ENCODE measurements at regions not wholly inside any gene's neighbourhood (a gene's known extent, or its start where the extent isn't known, plus 50 kb on each side); places are given as distances from the start of the nearest gene placed in this dataset.

DNA sequence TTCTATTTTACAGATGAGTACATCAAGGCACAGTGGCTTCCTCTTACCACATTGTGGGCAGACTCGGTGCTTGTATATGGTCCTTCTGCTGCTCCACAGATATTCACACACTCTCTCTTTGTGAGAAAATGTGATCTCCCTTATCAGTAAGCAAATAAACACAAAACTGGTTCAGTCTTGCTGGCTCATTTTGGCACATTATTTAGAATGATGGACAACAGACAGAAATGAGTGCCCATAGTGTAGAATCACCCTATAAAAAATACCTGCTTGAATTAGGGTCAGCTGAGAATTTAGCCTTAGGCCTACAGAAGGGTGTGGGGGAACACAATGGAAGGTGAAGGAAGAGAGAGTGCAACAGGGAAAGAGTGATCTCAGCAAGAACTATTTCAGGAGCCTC is 423.1 kb downstream of the HLX start:
- no peak for DNase-seq (ENCODE audit: low read depth in 2 of 2)

DNA sequence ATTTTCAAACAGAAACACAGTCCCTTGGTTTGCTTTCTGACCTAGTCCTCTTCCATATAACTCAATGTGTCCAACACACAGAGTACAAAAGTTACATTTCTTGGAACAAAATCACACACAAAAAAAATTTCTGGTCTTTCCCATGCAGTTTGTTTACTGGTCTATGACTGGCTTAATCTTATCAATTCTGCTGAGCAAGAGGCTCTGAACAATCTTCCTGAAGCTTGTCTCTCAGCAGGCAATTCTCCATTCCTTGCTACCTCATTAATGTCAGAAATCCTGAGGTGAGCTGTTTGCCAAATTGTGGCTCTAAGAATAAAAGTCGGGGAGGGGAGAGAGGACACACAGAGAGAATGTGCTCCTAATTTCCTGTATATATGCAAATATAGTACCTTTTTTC is 423.6 kb downstream of the HLX start:
- no peak for DNase-seq (ENCODE audit: low read depth in 2 of 2)

DNA sequence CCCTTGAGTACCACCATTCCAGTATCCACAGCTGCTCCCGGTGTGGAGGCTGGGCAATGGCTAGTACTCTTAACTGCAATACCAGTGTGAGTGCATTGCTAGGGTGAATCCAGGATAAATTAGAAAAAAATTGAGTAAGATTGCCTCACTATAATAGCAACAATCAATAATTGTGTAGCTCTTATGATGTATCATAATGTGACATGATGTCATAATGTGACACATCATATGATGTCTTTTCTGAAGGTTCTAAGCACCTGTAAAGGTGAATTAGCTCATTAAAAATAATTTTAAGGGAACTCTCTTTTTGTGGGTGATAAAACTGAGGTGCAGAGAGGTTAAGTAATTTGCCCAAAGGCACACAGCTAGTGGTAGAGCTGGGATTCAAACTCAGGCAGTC is 424.4 kb downstream of the HLX start:
- DNase-seq (ENCODE audit: low read depth in 2 of 2), result no peak

DNA sequence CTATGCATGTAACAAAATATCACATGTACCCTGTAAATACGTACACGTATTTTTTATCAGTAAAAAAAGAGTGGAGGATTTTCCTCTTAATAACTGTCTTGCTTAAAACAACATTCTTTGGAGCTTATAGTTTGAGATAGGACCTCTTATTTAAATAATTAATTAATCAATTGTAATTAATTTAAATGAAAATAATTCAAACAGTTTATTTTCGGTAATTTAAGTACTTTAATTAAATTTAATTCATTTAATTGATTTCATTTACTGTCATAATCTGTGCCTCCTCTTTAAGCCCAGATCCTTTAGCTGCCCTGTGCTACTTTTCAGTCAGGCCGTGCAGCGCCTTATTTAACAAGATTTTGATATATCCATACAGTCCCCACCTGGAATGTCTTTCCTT is 427.0 kb downstream of the HLX start:
- DNase-seq (ENCODE audit: low read depth in 2 of 2), result no peak

DNA sequence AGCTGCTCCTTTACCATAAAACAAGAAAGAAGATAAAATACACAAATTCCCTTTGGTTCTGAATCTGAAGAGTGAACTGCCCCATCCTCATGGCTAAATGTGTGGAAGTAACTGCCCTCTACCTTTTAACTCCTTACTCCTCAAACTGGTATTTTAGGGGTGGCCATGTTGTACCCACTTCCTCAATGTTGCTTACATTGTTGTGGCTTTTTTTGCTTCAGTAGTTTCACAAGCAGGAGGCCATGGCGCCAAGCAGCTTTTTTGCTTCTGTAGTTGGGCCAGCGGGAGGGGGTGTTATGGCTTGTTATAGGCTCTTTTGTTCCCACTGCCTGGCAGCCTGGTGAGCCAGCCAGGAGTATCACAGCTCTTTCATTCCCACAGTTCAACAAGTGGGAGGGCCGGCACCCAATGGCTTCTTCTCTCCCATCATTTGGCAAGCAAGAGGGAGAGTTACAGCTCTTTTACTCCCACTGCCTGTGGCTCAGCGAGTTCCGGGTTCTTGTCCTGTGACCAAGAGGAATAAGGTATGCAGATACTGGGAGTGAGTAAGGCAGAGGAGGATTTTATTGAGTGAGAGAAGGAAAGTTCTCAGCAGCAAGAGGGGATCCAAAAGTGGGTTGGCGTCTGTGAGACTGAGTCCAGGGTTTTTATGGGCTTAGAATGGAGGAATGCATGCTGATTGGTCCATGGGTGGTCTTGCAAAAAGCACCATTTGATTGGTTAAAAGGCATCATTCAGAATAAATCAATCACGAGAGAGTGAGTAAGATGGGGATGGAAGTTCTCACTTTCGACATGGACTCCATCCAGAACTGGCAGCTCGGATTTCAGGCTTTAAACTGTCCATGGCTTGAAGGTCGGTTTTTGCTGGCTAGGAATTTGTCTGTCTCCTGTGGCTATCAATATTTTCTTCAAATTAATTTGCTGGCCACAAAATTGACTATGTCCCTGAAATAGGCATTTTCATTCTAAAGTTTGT is 429.6 kb downstream of the HLX start:
- DNase-seq (ENCODE audit: low read depth in 2 of 2), result no peak

DNA sequence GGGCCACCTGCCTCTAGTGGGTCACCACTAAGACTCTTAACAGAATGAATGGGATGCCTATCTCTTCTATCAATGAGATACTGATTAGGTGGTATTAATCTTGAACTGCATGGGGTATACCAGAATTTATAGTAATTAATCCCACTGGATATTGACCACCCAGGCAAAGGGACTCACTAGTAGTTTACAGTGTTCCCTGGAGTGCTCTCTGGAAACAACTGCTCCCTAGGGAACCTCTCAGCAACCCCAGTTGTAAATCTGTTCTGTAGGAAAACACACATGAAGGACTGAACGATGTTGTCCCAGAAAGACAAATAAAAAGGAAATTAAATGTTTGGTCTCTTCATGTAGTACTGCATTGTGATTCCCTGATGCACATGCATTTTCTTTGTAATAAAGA is 430.5 kb downstream of the HLX start:
- DNase-seq (ENCODE audit: low read depth in 2 of 2), result no peak

DNA sequence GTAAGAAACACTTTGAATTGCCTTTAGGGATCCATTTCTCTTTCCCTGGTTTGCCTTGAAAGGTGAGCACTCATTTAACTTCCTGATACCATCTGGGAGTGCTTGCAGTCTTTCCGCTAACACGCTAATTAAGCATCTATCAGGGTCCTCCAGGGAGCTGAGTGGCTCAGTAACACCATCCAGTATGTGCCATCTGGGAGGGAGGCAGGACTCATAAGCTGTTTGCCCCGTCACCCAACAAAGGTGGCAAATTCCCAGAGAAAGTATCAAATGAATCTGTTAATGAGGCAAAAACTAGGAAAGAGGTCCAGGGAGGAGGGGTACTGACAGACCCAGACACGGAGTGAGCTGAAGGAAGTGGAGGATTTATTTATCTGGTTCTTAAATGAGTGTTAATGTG is 430.9 kb downstream of the HLX start:
- no peak for DNase-seq (ENCODE audit: low read depth in 2 of 2)

DNA sequence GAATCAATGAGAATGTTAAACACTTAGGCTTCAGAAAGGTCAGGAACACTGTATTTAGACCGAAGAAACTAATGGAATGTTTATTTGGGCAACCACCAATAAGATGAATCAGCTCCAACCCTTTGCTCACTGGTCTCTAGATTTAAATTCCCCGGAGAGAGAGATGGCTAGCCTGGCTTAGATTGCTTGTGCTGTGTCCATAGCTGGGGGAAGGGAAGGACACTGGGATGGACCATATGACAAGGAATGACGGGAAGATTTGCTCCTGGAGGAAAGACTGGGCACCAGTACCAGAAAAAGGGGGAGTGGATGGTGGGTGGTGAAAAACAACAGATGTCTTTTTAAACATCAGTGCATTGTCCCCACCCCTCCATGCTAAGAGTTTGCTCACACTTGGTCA is 426.6 kb downstream of the DUSP10 start:
- DNase-seq (ENCODE audit: low read depth in 2 of 2), result no peak

DNA sequence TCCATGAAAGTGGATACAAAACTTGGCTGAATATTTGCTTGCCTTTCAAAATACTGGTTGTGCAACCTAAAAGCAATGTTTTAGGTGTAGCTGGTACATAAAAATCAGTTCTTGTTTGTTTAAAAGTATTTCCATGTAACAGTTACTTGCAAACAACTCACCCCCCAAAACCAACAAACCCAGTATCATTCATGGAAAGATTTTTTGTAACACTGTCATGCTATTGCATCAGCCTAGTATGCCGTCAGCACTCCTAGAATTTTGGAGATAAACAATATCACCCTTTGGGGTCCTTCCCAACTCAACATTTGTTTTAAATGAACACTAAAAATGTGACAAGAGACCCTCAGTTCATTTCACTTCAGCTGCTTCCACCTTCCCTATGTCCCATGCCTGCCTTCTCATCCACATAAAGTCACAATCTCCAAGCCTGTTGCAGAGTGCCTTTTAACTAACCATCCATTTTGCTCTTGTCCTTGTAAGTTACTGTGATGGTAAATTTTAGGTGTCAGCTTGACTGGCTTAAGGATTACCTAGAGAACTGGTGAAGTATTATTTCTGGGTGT is 425.3 kb downstream of the DUSP10 start:
- DNase-seq (ENCODE audit: low read depth in 2 of 2), result no peak

DNA sequence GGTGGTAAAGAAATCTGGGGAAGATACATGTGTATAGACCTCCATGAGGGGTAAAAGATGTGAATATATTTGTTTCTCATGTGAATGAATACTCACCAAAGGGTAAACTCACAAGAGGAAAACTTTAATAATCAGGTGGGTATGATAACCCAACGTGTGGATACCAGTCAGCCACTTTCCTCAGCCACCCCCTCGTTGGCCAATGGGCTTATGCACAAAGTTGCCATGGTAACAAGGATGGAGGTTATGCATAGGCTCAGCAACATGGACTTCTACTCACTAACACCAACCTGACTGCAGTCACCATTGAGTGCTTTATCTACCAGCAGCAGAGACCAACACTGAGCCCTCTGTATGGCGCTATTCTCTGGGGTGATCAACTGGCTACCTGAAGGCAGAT is 424.4 kb downstream of the DUSP10 start:
- no peak for DNase-seq (ENCODE audit: low read depth in 2 of 2)

DNA sequence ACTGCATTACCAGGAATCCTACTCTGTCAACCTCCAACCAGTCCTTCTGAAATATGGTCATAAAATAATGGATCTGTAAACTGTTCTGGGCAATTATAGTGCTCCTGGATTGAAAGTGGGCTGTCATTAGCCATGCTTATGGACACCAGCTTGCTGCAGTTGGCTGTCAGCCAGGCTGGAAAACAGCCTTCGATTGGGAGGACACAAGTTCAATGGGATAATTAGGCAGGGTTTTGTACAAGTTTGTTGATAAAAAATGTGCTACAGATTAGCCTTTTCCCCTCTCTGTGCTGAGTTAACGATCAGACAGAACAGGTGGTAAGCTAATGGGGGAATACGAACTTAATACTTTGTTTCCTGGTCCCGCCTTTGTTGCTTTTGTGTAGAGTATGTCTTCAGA is 413.9 kb downstream of the DUSP10 start:
- no peak for DNase-seq (ENCODE audit: low read depth in 2 of 2)

DNA sequence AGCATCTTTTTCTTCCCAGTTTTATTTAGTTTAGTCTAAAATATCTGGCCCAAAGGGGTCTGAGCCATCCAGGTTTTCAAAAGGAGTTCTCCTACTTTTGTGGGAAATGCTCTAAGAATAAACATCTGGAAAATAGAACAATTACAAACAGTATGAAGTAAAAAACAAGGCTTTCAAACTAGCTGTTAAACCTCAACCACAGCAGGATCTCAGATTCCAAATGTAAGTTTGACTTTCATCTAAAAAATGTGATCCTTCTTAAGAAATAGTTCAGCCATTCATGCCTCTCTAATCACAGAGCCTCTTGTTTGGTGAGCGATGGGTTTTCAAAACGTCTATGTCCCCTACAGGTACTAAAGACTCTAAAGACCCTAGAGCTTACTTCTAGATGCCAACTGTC is 413.5 kb downstream of the DUSP10 start:
- DNase-seq (ENCODE audit: low read depth in 2 of 2), result no peak

DNA sequence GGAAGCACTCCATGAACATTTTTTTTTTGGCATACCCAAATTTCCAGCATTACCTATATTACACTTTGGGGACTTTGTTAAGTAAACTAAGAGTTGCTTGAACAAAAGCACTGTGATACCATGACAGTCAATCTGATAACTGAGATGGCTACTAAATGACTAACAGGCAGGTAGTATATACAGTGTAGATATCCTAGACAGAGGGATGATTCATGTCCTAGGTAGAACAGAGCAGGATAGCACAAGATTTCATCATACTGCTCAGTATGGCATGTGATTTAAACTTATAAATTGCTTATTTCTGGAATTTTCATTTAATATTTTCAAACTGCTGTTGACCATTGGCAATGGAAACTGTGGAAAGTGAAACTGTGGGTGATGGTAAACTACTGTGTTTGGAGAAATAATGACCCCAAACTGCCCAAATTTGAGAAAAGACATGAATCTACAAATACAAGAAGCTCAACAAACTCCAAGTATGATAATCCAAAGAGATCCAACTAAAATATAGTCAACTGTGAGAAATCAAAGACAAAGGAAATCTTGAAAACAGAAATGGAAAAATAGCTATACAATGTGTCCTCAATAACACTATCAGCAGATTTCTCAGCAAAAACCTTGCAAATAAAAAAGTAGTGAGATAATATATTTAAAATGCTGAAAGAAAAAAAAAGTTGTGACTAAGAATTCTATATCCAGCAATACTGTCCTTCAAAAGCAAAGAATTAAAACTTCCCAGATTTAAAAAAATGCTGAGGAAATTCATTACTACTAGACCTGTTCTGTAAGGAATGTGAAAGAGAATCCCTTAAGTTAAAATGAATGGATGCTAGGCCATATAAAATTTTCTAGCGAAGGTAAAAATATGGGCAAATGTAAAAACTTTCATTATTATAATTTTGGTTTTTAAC is 410.4 kb downstream of the DUSP10 start:
- no peak for DNase-seq (ENCODE audit: low read depth in 2 of 2)

DNA sequence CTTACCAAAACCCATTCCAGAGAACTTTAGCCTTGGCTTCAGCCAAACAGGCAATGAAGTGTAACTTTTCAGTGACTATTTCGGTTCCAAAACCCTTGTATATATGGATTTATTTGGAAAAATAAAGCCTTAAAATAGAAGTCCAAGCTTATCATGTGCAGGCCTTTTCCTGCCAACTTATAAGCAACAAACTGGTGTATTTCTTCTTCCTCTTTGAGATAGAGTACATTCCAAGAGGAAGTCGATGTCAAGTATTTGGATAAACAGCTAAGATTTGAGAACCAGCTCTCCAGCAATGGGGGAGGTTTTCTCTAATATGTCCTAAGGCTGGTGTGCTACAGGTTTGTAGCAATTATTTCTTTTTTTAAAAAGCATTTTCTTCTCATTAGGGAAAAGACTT is 407.8 kb downstream of the DUSP10 start:
- DNase-seq (ENCODE audit: low read depth in 2 of 2), result no peak

DNA sequence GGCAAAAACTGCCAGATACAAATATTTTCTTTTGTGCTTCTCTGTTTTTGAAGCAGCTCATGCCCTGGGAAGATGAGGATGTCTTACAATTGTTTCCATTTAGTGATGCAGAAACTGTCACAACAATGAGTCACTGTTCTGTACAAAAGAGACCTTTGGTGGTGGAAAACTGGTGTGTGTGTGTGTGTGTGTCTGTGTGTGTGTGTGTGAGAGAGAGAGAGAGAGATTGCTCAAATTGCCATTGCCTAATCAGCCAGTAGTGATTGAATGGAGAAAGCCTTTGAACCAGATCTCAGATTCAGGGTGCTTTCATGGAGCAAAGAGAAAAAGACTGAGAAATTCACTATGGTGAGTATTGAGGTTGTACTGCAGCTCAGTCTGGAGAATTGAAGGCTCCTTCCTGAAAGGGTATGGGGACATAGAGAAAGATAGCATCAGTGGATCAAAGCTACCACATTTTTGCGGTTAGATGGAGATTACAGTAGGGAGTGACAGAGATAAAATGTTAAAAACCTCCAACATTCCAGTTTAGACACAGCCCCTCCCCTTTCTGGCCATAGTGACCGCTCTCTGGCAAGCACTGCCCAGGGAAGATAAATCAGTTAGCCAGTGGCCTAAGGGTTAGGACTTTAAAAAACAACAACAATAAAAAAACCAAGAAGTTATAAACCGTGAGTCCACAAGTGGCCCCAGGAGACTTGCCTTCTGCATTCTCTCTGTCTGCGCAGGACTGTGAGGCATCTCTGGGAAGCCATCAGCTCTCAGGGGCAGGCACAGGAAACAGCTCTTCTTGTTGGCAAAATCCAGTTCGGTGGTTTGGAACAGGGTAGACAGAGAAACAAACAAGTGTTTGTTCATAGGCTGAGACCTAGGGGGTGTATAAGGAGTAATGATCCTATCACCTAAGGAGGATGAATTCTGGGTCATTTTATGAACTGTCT is 406.5 kb downstream of the DUSP10 start:
- no peak for DNase-seq (ENCODE audit: low read depth in 2 of 2)

DNA sequence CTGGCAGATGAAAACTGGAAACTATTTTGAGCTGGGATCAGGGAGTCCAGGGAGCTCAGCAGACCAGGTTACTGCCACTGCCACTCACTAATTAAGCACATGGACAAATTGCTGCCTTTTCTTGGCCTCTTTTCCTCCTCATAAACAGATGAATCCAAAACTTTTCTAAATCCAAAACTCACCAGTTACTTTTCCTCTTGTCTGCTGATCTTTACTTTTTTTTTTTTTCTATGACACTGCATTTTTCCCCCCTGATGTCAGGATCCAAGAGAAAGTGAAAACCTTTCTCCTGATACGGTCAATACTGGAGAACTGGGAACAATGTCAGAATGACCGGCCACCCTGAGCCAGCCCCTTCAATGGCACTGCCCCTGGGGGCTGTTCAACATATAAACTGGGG is 405.8 kb downstream of the DUSP10 start:
- DNase-seq (ENCODE audit: low read depth in 2 of 2), result no peak

DNA sequence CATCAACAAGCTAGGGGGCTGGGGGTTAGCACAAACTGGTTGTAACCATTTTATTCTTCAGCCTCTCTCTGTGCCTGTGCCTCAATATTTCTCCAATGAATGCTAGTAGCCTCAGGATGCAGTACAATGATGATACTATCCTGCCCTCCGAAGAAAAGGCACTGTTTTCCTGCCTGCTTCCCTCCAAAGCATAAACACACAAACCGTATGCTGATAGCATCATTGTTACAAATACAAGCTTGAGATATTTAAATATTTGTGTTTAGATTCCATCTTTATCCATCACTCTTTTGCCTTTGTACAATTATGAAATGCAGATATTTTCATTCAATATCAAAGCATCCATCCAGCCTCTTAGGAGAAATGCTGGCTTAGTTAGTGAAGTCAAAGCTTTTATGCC is 404.8 kb downstream of the DUSP10 start:
- DNase-seq (ENCODE audit: low read depth in 2 of 2), result no peak

DNA sequence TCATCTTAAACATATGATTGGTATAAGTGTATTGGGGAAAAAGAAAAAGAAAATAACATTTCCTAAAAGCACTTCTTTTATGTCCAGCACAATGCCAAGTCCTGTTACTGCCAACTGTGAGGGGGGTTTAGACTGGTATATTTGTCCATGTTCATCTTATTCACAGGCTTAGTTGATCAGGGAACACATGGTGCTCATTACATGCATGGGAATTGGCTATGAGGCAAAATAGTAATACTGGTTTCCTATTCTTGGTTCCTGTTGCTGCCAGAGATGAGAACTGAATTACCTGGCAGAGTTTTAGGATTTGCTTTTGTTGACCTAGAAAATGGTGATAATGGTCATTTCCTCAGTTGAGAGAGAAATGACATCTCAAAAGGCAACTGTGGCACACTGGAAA is 398.8 kb downstream of the DUSP10 start:
- no peak for DNase-seq (ENCODE audit: low read depth in 2 of 2)

DNA sequence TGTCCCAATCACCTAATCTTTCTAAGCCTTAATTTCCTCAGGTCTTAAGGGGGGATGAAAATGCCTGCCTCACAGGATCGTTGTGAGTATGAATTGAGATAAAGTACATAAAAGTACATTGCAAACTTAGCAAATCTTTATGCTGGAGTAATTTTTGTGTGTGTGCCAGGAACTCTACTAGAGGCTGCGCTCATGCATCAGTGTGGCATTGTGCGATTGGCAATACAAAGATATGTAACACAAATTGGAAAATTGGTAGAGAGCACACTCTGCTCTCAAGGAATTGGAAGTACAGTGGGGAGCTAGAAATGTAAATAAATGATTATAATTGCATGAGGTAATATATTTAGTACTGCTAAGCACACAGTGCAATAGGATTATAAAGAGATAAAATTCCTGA is 398.3 kb downstream of the DUSP10 start:
- no peak for DNase-seq (ENCODE audit: low read depth in 2 of 2)

DNA sequence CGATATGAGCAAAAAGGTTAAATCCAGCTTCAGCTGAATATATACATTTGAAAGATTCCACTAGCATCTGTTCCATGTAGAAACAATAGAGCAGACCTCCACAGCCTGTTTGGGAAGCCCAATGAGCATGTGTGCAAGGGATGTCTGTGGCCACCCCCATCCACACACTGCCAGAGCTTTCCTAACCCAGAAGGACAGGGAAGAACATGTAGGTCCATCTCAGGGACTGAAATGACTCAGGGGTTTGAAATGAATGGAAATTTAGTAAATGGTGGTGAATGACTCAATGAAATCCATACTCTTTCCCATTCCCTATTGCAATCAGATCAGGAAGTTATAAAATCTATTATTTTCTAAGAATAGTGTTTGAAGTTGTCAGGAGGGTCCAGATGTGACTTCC is 397.2 kb downstream of the DUSP10 start:
- no peak for DNase-seq (ENCODE audit: low read depth in 2 of 2)

DNA sequence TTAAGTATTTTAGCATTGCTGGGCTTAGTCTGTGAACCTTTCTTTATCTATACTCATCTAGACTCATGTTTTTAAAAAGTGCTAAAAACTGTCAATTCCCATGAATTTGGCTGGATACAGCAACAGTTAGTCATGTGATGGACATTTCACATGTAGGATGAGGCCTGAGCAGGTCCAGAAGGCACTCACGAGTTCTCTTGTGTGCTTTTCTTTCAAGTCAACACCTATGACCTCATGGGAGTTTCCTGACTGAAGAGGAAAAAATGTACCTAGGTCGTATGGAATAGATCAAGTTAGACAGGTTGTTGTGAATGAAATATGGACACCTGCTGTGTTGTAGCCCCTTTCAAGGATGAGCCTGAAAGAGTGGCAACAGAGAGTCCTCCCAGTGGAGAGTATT is 394.2 kb downstream of the DUSP10 start:
- no peak for DNase-seq (ENCODE audit: low read depth in 2 of 2)
